CD4-positive, alpha-beta T cell (primary cell): ENCODE measurements at regions not wholly inside any gene's neighbourhood (a gene's known extent, or its start where the extent isn't known, plus 50 kb on each side); places are given as distances from the start of the nearest gene placed in this dataset.

Experiments used
- ATAC-seq: fragments of 200-7000 bp; cut with Tn5 transposase; one replicate; pipeline ENCODE4 v1.10.0; 2022; ENCODE audit warnings: mild to moderate bottlenecking; ENCODE audit not compliant: poor library complexity
- CTCF ChIA-PET: fragments of 350-600 bp; sonication (Branson Sonifier 250); formaldehyde crosslinking; loops from one replicate; lab custom pipeline; 2021; ENCODE audit warnings: antibody characterized with exemption, inconsistent platforms; lab: Charles Lee
- POLR2A ChIA-PET: fragments of 350-600 bp; sonication (Branson Sonifier 250); formaldehyde crosslinking; loops from one replicate; lab custom pipeline; 2021; ENCODE audit warnings: antibody characterized with exemption, inconsistent platforms; lab: Charles Lee
- DNase-seq, 14 experiments: peaks; one replicate each; pipeline ENCODE4 v3.0.0-alpha.2; 2013 to 2020; ENCODE audit warnings: mixed read lengths in 2 of 14
- H3K27ac ChIP-seq, 2 donors: one replicate each; pipeline versions ENCODE4 v1.5.1 to v1.7.0; 2013; ENCODE audit warnings: low read length in 2 of 2, low read depth in 1 of 2, mild to moderate bottlenecking in 1 of 2
- H3K27me3 ChIP-seq, 2 experiments: 1 replicate in 1 of 2; 2 replicates in 1 of 2; pipeline versions ENCODE4 v1.6.1 to v1.7.0; 2013; ENCODE audit warnings: low read length in 2 of 2, control low read depth in 1 of 2, mild to moderate bottlenecking in 1 of 2, moderate library complexity in 1 of 2; ENCODE audit not compliant: insufficient read depth in 2 of 2, control insufficient read depth in 1 of 2
- H3K36me3 ChIP-seq: one replicate; pipeline ENCODE4 v1.6.1; 2013; ENCODE audit warnings: low read length, control low read depth; ENCODE audit not compliant: insufficient read depth
- H3K4me1 ChIP-seq: one replicate; pipeline ENCODE4 v1.6.1; 2013; ENCODE audit warnings: low read length, control low read depth; ENCODE audit not compliant: insufficient read depth
- H3K4me3 ChIP-seq: one replicate; pipeline ENCODE4 v1.5.1; 2013; ENCODE audit warnings: mild to moderate bottlenecking, low read length, moderate library complexity
- H3K9me3 ChIP-seq, 2 experiments: 1 replicate in 1 of 2; 2 replicates in 1 of 2; pipeline versions ENCODE4 v1.6.1 to v1.7.0; 2013; ENCODE audit warnings: low read length in 2 of 2, mild to moderate bottlenecking in 2 of 2, control low read depth in 1 of 2, moderate library complexity in 1 of 2; ENCODE audit not compliant: control insufficient read depth in 1 of 2, insufficient read depth in 1 of 2
- H3K27ac Mint-ChIP-seq: one replicate; pipeline ENCODE4 v1.8.0; 2020; ENCODE audit warnings: mixed read lengths
- H3K27me3 Mint-ChIP-seq: one replicate; pipeline ENCODE4 v1.8.0; 2021; ENCODE audit warnings: mixed read lengths
- H3K36me3 Mint-ChIP-seq: one replicate; pipeline ENCODE4 v1.8.0; 2021; ENCODE audit warnings: low read depth, mixed read lengths
- H3K4me1 Mint-ChIP-seq: one replicate; pipeline ENCODE4 v1.8.0; 2021; ENCODE audit warnings: low read depth, mixed read lengths
- H3K4me3 Mint-ChIP-seq: one replicate; pipeline ENCODE4 v1.8.0; 2020; ENCODE audit warnings: mild to moderate bottlenecking, mixed read lengths
- H3K9me3 Mint-ChIP-seq: one replicate; pipeline ENCODE4 v1.8.0; 2020; ENCODE audit warnings: mixed read lengths
- intact Hi-C, 2 experiments: fragments of 100-400 bp; cut with DNase I in 1 of 2; cut with micrococcal nuclease in 1 of 2; formaldehyde crosslinking; loops; one replicate each; pipeline versions ENCODE4 v1.15.1 to v1.9.0; 2023 to 2025; cut with DNase I, micrococcal nuclease
- TF ChIP-seq, protein P1 (sequence below): fragments of 200-600 bp; IDR thresholded peaks from one replicate; pipeline ENCODE4 v1.8.0; 2022; ENCODE audit warnings: antibody characterized with exemption, mild to moderate bottlenecking

DNA sequence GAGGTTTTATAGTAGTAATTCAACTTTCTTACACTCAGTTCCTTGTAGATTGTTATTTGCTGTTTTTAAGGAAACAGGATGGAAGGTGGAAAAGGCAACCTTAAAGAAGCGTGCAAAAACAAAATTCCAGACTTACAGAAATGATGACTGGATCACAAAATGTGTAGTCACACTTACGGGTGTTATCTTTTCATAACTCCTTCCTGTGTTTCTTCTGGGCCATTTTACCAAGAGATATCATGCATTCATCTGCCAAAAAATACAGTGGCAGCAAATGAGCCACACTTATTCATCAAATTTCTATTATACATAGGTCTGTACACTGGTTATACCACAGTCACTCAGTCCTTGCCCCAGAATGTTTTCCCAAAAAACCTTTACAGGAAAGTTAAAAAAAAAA is 94.3 kb upstream of the IL6 start:
- Histone ChIP-seq H3K36me3 (no peaks in the 10 kb centered on the region), H3K9me3 (no peaks in the 10 kb centered on the region), H3K4me3 (no peak overlapping the region), H3K27me3 (peaks cover 0 to 4% of the 10 kb centered on the region in 2 experiments), H3K27ac (no peak overlapping the region), H3K4me1 (no peaks in the 10 kb centered on the region)
- TF ChIP-seq, protein P1, sequence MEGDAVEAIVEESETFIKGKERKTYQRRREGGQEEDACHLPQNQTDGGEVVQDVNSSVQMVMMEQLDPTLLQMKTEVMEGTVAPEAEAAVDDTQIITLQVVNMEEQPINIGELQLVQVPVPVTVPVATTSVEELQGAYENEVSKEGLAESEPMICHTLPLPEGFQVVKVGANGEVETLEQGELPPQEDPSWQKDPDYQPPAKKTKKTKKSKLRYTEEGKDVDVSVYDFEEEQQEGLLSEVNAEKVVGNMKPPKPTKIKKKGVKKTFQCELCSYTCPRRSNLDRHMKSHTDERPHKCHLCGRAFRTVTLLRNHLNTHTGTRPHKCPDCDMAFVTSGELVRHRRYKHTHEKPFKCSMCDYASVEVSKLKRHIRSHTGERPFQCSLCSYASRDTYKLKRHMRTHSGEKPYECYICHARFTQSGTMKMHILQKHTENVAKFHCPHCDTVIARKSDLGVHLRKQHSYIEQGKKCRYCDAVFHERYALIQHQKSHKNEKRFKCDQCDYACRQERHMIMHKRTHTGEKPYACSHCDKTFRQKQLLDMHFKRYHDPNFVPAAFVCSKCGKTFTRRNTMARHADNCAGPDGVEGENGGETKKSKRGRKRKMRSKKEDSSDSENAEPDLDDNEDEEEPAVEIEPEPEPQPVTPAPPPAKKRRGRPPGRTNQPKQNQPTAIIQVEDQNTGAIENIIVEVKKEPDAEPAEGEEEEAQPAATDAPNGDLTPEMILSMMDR, result no peak
- ChIA-PET CTCF (no interaction called here), POLR2A (no interaction called here)
- H3K4me1 Mint-ChIP-seq, result no peaks in the 10 kb centered on the region
- H3K27ac Mint-ChIP-seq, result no peak overlapping the region
- peaks cover 22% of the 10 kb centered on the region for H3K27me3 Mint-ChIP-seq
- H3K9me3 Mint-ChIP-seq, result no peaks in the 10 kb centered on the region
- no peak overlapping the region for H3K4me3 Mint-ChIP-seq
- no peaks in the 10 kb centered on the region for H3K36me3 Mint-ChIP-seq
- DNase-seq, result no peak
- intact Hi-C loops, result no loop called here
- no peak for ATAC-seq

GRCh38 chr7:22631730-22632129 is 95.3 kb upstream of the IL6 start:
- Mint-ChIP-seq H3K27ac (no peak overlapping the region), H3K9me3 (no peaks in the 10 kb centered on the region), H3K4me3 (no peak overlapping the region), H3K4me1 (no peaks in the 10 kb centered on the region), H3K27me3 (peaks cover 26% of the 10 kb centered on the region), H3K36me3 (no peaks in the 10 kb centered on the region)
- ATAC-seq (no peak), DNase-seq (no peak)
- H3K27me3 ChIP-seq, result peaks cover 0 to 4% of the 10 kb centered on the region in 2 experiments
- no peaks in the 10 kb centered on the region for H3K9me3 ChIP-seq
- POLR2A ChIA-PET, result no interaction called here
- intact Hi-C loops, result no loop called here
- H3K36me3 ChIP-seq, result no peaks in the 10 kb centered on the region
- no peak overlapping the region for H3K27ac ChIP-seq
- H3K4me1 ChIP-seq, result no peaks in the 10 kb centered on the region
- CTCF ChIA-PET, result no interaction called here
- H3K4me3 ChIP-seq, result no peak overlapping the region
- TF ChIP-seq, protein P1, result no peak

DNA sequence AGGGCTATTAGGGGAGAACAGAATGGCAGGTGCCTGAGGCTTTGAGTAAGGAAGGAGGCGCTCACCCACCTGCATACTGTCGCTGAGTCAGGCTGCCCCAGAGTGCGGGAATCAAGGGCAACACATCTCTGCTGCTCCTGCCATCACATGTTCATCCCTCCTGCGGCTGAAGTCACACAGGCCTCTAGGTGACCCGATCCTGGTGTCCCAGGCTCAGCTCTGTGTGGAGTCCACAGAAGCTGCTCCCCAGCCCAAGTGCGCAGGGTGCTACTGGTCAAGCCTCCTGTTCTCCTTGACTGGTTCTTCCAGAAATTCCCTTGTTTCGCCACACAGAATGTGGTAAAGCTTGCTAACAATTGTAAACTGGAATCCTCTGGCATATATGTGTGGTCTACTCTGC is 96.9 kb upstream of the IL6 start:
- POLR2A ChIA-PET, result no interaction called here
- intact Hi-C loops, result no loop called here
- H3K27ac ChIP-seq, result no peak overlapping the region
- TF ChIP-seq, protein P1, result no peak
- no peaks in the 10 kb centered on the region for H3K9me3 ChIP-seq
- no peak for DNase-seq
- H3K9me3 Mint-ChIP-seq, result no peaks in the 10 kb centered on the region
- no peaks in the 10 kb centered on the region for H3K4me1 ChIP-seq
- H3K36me3 ChIP-seq, result no peaks in the 10 kb centered on the region
- H3K27ac Mint-ChIP-seq, result no peak overlapping the region
- H3K27me3 Mint-ChIP-seq, result peaks cover 26% of the 10 kb centered on the region
- peaks cover 0 to under 1% of the 10 kb centered on the region in 2 experiments for H3K27me3 ChIP-seq
- no peak overlapping the region for H3K4me3 Mint-ChIP-seq
- no peak for ATAC-seq
- H3K4me3 ChIP-seq, result no peak overlapping the region
- H3K4me1 Mint-ChIP-seq, result no peaks in the 10 kb centered on the region
- no peaks in the 10 kb centered on the region for H3K36me3 Mint-ChIP-seq
- CTCF ChIA-PET, result no interaction called here
